HG03064 (cell line): ENCODE measurements at regions not wholly inside any gene's neighbourhood (a gene's known extent, or its start where the extent isn't known, plus 50 kb on each side); places are given as distances from the start of the nearest gene placed in this dataset.

ENCODE experiments used
- ATAC-seq: cut with Tn5 transposase; IDR thresholded peaks from one replicate; pipeline ENCODE4 v1.9.1; 2021; ENCODE audit warnings: low read depth; ENCODE audit not compliant: unreplicated experiment

DNA sequence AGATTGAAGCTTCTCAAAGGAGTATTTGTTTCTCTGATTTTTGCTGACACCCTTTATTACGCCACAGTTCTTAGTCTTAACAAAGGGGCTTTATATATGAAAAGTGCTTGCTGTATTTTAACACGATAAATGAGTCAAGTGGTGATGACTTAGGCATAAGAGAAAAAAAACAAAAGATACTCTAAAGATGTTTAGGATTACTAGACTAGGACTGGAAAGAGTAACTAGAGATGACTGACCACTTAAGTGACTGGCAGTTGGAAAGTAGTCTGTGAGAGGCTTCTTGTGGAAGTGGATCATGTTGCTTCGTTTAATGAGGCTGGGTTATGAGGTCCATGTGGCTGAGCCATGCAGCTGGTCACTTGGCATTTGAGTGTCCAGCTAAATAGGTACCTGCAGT, 69.4 kb upstream of the ACTBL2 start:
- ATAC-seq: no peak

DNA sequence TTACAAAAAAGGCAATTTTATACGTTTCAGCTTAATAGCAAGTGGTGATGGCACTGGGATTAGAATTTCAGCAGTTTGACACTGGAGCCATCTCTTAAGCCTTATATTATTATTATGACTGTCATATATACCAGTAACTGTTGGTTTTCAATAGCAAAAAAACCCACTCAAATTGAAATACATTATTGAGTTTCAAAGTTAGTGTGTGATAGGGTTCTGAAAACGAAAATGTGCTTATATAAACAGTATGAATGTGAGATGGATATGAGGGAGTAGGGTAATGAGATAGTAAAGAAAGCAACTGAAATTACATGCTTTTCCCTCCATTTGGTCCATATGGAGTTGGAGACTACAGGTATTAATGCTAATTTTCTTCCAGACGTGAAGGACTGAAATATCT, 68.6 kb upstream of the ACTBL2 start:
- ATAC-seq: no peak

DNA sequence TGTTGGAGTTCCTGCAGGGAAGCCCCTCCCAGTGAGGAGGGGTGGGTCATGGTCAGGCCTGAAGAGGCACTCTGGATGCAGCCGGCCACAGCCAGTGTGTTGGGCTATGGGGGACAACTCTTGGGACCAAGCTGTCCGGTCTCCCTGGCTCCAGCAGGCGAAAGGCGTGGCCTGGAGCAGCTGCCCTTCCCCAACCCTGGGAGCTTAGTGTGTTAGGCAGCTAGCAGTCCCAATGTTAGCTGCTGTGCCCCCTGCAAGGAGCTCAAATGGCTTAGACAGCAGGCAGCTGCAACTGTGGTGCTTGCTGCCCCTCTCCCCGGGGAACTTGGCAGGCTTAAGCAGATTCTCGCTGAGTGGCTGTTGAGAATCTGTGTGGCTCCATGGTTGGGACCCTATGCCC, 67.5 kb upstream of the ACTBL2 start:
- no peak for ATAC-seq

DNA sequence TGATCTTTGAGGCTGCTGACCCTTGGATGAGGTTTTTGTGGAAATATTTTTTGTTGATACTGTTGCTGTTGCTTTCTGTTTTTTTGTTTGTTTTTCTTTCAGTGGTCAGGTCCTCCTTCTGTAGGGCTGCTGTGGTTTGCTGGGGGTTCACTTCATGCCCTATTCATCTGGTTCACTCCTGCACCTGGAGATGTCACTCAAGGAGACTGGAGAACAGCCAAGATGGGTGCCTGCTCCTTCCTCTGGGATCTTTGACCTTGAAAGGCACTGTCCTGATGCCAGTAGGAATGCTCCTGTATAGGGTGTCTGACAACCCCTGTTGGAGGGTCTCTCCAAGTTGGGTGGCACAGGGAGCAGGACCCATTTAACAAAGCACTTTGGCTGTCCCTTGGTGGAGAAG, 67.0 kb upstream of the ACTBL2 start:
- no peak for ATAC-seq

DNA sequence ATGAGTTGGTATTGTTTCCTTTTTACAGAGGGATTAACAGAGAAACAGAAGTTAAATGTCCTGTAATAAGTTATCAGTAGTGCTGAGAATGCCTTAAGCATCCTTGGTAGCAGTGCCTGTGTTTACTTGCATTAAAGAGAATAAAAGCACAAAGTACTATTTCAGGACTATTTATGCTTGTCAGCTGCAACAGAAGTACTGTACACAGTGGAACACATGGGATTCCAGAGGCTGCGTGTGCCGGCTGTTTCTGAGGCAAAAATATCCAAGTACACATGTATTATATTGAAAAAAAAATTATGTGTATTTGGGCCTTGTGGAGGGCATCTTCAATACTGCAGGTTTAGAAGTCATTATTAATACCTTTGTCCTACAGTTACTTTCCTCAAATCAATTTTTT, 58.2 kb upstream of the ACTBL2 start:
- no peak for ATAC-seq

DNA sequence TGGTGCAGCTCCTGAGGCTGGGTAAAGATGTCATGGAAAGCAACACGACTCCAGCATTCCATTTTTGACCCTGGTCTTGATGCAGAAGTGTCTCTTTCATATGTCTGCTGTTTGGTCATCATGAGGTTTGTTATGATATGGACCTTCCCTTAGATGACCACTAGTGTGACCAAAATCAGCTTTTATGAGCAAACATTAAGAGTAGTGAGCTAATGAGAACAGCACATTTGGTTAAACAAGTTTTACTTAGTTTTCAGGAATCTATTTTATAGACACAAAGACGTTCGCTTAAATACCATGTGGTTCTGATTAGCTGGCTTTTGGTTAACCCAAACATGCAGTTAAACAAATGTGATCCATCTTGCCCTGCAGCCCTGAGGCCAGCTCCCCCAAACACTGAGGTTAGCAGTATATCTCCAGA, 56.7 kb upstream of the ACTBL2 start:
- ATAC-seq: no peak

DNA sequence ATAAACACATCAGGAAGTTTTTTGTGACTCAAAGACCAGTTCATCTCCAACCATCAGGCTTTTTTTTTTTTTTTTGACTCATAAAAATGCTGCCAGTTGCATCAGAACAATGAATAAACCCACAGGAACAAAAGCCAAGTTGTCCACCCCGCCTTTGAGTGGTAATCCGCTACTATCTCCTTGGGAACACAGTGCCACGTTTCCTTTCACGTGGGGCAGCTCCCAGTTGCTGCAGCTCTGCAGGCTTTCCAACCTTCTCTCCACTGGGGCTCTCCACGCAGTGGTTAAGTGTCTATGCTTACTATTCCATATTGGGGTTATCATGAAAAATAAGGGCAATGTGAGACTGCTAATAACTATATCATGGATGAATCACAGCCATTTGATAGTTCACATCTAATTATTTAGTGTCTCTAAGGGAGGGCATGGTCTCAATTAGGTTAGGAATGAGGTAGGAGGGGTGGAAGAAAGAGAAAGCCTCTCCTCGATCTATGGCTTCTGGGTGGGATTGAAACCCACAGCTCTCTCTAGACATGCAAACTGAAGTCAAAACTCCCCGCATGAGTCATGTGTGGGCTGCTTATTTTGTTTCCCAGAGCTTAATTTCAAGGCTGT, 55.8 kb upstream of the ACTBL2 start:
- ATAC-seq: no peak

DNA sequence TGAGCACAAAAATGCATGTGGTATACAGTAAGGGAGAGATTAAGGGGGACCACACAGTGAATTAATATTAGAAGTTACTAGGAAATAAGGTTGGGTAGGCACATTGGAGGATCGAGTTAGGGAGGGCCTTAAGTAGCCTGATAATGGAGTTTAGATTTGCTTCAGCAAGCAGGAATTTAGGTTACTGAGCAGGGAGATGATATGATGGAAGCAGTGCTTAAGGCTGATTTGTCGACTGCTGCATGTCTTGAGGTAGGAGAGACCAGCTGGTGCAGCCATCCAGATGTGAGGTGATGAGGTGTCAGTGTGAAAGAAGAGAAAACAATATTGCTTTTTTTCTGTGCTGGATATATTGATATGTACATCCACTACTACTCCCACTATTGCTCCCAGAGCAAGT, 55.2 kb upstream of the ACTBL2 start:
- ATAC-seq: no peak

DNA sequence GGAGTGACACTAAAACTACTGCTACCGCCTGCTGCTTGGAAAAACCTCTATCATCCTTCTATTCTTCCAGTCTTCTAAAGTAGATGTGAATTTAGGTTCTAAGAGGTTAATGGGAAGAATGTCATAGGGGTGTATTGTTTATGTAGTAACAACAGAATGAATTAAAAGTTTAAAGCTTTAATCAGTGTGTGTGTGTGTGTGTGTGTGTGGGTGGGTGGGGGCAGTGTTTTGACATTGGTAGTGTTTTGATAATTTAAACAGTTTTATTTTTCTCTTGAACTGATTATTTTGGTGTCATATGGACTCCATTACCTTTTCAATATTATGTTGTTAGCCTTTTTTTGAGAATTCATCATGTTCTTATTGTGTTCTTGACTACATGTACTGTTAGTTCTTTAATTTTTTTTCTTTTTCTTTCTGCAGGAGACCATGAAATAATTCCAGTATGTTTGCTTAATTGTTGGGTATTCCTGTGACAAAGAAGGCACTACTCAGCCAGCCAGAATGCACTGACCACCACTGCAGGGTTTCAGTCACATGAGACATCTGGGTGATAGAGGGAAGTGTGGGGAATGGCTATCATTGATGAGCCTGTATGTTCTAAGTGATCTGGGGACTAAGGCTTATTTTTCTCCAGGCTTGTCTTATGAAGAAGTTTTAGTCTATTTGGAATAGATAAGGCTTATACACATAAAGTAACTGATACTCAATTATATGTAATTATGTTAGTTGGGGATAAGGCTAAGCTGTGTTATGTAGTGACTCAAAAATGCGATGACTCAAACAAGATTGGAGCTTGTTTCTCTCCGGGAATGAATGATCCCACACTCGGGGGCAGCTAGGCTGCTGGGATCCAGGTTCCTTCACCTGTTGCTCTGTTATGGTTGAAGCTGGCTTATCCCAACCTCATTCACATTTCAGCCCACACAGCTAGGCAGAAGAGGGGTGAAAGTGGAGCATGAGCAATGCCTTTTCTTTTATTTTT, 50.2 kb upstream of the ACTBL2 start:
- no peak for ATAC-seq
